Activated T-cell treated with anti-CD3 and anti-CD28 coated beads, Interleukin-2, amount 50 U/mL, for 24 hours (primary cell): ENCODE measurements at regions not wholly inside any gene's neighbourhood (a gene's known extent, or its start where the extent isn't known, plus 50 kb on each side); places are given as distances from the start of the nearest gene placed in this dataset.

Experiments
- DNase-seq: peaks from one replicate; pipeline ENCODE4 v3.0.0-alpha.2; 2020
- H3K27ac Mint-ChIP-seq: 2 replicates; pipeline ENCODE4 v1.8.0; 2020; ENCODE audit warnings: mild to moderate bottlenecking, mixed read lengths
- H3K27me3 Mint-ChIP-seq: 2 replicates; pipeline ENCODE4 v1.8.0; 2020; ENCODE audit warnings: mixed read lengths
- H3K36me3 Mint-ChIP-seq: 2 replicates; pipeline ENCODE4 v1.8.0; 2020; ENCODE audit warnings: low read depth, mixed read lengths
- H3K4me1 Mint-ChIP-seq: 2 replicates; pipeline ENCODE4 v1.8.0; 2020; ENCODE audit warnings: low read depth, mixed read lengths
- H3K4me3 Mint-ChIP-seq: 2 replicates; pipeline ENCODE4 v1.8.0; 2020; ENCODE audit warnings: mild to moderate bottlenecking, moderate library complexity, mixed read lengths
- H3K9me3 Mint-ChIP-seq: 2 replicates; pipeline ENCODE4 v1.8.0; 2020; ENCODE audit warnings: mixed read lengths

DNA sequence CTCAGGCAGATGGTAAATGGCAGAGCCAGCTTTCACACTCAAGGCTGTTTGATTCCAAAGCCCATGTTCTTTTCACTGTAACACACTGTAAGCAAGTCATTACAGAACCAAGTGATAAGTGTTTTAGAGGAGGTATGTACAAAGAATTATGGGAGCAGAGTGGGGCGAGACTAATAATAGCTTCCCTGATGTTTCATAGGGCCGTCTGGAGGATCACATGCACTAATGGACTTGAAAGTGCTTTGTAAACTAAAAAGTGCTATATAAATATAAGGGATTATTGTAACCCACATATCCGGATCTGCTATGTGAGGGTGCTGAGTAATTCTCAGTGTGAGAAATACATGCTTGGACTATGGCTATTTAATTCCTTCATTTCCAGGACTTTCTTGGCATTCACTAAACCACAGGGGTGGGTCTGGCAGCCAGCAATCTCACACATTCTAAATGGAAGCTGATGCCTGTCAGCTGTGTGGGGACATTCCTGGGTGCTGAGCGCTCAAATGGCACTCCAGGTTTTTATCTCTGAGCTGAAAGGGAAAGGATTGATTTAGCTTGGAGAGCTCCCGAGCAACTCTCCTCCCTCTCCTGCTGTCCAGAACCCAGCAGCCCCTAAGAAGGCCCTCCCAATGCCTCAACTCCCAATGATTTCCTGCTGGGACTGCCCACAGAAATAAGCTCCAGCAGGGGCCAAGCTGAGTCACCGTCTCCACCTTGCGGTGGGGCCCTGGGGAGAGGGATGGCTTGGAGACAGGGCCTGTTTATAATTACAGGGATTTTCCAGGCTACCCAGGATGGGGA, 222.8 kb downstream of the SOX11 start:
- Mint-ChIP-seq H3K9me3 (peaks cover 15% of the 10 kb centered on the region), H3K4me3 (no peak overlapping the region), H3K4me1 (no peaks in the 10 kb centered on the region), H3K27ac (no peak overlapping the region), H3K36me3 (no peaks in the 10 kb centered on the region), H3K27me3 (no peaks in the 10 kb centered on the region)
- DNase-seq, result no peak

DNA sequence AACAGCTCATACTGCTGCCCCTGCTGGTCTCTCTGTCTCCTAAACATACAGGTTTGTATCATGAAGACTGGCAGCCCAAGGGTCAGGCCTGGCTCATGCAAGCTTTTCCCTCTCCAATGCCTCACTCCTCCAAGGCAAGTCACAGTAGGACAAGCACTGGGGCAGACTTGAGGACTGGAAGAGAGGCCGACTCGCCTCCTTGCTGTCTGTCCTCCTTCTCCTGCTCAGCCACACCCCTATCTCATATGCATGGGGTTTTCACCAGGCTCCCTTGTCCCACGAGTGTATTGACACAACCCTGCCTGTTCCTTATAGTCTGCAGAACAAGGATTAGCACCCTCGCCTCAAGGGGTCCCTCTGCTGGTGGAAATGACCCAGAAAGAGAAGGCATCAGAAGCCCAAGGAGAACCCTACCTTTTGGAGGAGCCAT, 223.7 kb downstream of the SOX11 start:
- no peaks in the 10 kb centered on the region for H3K36me3 Mint-ChIP-seq
- no peak overlapping the region for H3K4me3 Mint-ChIP-seq
- no peak for DNase-seq
- peaks cover 15% of the 10 kb centered on the region for H3K9me3 Mint-ChIP-seq
- H3K4me1 Mint-ChIP-seq, result no peaks in the 10 kb centered on the region
- H3K27ac Mint-ChIP-seq, result no peak overlapping the region
- no peaks in the 10 kb centered on the region for H3K27me3 Mint-ChIP-seq

DNA sequence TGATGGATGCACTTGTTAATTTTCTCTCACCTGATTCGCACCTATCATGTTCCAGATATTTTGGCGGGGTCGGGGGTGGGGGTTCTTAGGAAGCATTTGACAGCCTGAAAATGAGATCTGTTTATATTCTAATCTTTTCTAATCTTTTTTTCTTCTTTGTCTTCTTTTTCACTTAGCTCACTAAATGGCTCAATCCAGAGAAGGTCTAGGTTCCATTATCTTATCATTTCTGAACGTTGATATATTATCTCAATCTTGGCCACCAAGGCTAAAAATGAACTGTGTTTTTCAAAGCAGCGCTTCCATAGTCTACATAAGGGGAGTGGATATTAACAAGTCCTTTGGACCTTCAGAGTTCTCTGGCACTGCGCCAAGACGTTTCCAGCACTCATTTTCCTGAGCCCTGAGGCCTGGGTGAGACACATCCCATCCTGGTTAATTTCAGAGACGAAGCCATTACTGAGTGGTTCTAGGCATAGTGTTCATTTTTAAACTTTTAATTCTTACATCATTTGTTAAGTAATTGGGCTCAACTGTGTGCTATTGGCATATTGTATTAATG, 229.0 kb downstream of the SOX11 start:
- no peak for DNase-seq
- no peaks in the 10 kb centered on the region for H3K36me3 Mint-ChIP-seq
- H3K4me1 Mint-ChIP-seq, result no peaks in the 10 kb centered on the region
- H3K4me3 Mint-ChIP-seq, result no peak overlapping the region
- no peaks in the 10 kb centered on the region for H3K27me3 Mint-ChIP-seq
- H3K27ac Mint-ChIP-seq, result no peak overlapping the region
- peaks cover 18% of the 10 kb centered on the region for H3K9me3 Mint-ChIP-seq

DNA sequence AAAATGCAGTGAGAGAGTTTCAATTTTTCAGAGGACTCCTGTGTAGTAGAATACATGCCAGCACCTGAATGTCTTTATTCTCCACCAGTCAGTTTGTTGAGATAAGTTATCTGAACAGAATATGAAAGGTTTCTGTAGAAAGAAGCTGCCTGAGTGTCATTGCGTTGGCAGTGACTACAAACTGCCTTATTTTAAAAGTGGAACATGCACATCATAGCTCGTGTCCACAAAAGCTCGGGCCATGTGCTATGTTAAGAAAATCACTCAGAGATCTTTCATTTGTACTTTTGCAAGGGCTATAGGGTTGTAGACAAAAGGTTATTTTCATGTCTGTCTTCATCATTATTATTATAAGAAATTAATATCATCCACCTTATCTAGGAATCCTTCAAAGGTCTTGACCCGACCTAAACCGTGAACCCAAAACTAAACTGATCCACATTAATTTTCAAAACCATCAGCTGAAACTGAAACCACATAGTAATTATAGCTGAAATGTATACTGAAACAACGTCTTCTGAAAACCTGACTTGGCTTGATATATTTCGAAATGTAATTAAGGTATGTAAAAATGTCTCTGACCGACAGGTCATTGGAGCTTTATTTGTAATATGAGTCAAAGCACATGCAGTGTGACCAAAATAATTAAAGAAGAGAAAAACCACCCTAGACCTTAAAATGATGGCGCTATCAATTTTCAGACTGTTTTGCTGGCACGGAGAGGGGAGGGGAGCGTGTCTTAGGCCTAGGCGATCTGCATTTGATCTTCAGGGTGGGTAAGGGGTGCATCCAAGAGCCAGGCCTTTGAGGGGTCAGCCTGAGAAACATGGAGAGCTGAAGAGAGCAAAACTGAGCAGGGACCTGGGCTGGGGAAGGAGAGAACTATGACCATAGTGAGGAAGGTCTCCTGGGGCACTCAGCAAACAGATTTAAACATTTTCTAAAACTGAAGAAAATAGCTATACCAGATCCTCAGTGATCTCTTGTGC, 232.1 kb downstream of the SOX11 start:
- Mint-ChIP-seq H3K27me3 (no peaks in the 10 kb centered on the region), H3K27ac (no peak overlapping the region), H3K4me3 (no peak overlapping the region), H3K36me3 (no peaks in the 10 kb centered on the region), H3K4me1 (no peaks in the 10 kb centered on the region), H3K9me3 (peaks cover 11% of the 10 kb centered on the region)
- DNase-seq, result no peak

DNA sequence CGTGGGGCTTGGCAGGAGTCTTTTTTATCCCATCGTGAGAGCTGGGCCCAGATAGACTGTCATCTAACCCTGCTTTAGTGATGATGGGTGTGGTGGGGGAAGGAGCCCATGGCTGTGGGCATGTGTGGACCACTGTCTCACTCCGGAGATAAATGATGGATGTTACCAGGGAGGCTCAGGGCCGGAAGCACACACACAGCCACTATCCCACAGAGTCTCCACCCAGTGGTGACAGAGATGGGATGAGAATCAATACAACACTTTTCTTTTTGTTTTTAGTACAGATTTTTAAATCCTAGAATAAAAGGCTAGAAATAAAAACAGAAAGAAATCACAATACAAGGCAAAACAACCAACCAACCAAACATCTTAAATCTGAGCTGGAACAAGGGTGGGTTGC, 233.4 kb downstream of the SOX11 start:
- Mint-ChIP-seq H3K27me3 (no peaks in the 10 kb centered on the region), H3K27ac (no peak overlapping the region), H3K4me3 (no peak overlapping the region), H3K36me3 (no peaks in the 10 kb centered on the region), H3K9me3 (peaks cover 15% of the 10 kb centered on the region), H3K4me1 (no peaks in the 10 kb centered on the region)
- DNase-seq, result no peak

DNA sequence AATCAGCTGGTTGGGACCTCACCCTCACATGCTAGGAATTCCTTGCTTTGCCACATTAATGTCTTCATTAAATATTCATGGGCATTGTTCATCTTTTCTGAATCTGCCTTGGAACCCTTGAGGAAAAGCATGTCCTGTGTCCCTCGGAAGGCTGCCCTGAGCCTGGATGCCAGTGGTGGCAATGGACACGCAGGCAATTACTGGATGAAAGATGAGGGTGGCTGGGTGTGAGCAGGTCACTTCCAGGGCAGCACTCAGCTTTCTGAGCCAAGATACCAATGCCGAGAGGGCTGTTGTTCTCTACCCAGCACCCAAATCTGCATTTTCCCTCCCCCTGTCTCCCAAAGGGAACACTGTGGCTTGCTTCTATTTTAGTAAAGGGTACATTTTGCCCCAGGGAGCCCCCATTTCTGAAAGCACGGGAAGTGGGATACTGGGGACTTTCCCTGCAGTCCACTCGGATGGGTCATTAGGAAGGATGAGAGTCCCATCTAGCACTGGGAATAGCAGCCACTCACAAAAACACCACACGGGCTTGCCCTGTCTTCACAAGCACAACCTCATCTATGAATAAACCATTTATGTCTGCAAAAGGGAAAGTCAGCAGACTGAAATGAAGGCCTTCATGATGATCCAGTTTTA, 234.8 kb downstream of the SOX11 start:
- no peaks in the 10 kb centered on the region for H3K36me3 Mint-ChIP-seq
- H3K27ac Mint-ChIP-seq, result no peak overlapping the region
- no peak overlapping the region for H3K4me3 Mint-ChIP-seq
- no peaks in the 10 kb centered on the region for H3K27me3 Mint-ChIP-seq
- H3K4me1 Mint-ChIP-seq, result no peaks in the 10 kb centered on the region
- peaks cover 15% of the 10 kb centered on the region for H3K9me3 Mint-ChIP-seq
- no peak for DNase-seq

DNA sequence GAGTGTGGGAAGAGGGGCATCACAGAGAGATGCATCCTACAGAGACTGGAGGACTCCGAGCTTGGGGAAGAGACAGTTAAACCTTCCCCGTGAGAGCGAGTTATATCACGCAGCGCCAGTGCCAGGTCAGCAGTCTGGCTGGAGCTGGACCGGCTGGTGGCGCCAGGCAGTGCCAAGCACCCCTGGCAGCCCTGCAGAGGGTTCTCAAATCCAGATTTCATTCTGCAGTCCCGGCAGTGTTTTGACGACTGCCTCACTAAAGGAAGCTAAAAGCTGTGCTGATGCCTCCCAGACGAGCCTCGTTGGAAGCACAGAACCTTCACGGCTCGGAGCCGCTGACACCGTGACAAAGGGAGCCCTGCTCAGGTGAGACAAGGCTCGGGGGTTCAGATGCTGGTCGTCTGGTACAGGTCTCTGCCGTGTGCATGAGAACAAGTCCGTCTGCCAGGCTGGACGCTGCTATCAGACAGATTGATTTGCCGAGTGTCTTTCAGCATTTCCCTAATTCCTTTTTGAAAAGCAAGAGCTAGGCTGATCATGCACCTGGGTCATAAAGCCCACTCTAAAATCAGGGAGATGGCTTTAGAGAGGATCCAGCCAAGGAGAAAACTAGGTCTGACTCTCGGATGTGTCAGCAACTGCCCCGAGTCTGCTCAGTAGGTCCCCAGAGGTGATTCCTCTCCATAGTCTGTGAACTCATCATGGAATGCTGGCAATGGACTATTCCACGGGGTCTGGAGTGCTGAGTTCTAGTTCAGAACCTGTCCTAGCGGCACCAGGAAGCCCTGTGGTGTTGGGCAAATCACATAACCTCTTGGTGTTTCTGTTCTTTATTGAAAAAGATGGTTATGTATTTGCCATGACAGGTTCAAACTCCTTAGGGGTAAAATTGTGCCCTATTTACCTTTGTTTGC, 240.6 kb downstream of the SOX11 start:
- Mint-ChIP-seq H3K36me3 (no peaks in the 10 kb centered on the region), H3K27ac (no peak overlapping the region), H3K4me3 (no peak overlapping the region), H3K9me3 (peaks cover 11% of the 10 kb centered on the region), H3K4me1 (no peaks in the 10 kb centered on the region), H3K27me3 (no peaks in the 10 kb centered on the region)
- no peak for DNase-seq

DNA sequence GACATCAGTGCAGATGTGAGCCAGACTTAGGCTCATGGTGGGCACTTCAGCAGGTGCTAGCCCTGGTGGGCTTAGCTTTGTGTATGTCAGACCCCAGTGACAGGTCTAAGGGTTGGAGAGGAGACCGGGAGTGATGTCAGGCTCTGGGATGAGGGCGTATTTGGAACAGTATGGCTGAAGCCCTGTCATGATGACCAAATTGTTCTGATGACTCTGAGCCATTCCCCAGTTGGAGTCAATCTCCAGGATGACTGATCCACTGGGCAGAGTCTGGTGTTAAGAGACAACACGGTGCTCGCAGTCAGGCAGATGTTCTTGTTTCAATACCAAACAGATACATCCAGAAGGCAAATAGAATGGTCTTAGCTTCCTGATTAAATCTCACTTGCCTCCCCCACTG, 241.5 kb downstream of the SOX11 start:
- no peak overlapping the region for H3K4me3 Mint-ChIP-seq
- H3K27me3 Mint-ChIP-seq, result no peaks in the 10 kb centered on the region
- no peak overlapping the region for H3K27ac Mint-ChIP-seq
- no peak for DNase-seq
- H3K36me3 Mint-ChIP-seq, result no peaks in the 10 kb centered on the region
- peaks cover 11% of the 10 kb centered on the region for H3K9me3 Mint-ChIP-seq
- no peaks in the 10 kb centered on the region for H3K4me1 Mint-ChIP-seq

DNA sequence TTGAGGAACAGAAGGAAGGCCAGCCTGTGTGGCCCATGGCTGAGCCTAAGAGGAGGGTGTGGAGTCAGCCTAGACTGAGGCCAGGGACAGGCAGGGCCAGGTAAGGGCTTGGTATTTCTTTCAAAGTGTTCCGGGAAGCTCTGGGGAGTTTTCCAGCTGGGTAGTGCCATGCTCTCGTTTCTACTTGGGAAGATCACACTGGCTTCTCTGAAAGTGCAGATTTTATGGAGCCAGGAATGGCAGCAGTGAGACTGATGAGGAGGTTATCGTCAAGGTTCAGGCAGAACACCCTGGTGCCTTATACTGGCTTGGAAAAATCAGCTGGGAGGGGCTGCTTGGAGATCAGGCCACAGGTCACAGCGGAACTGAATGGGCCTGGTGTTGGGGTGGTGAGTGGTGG, 245.1 kb downstream of the SOX11 start:
- no peaks in the 10 kb centered on the region for H3K4me1 Mint-ChIP-seq
- DNase-seq, result no peak
- peaks cover 3% of the 10 kb centered on the region for H3K9me3 Mint-ChIP-seq
- H3K4me3 Mint-ChIP-seq, result no peak overlapping the region
- H3K27ac Mint-ChIP-seq, result no peak overlapping the region
- H3K27me3 Mint-ChIP-seq, result no peaks in the 10 kb centered on the region
- H3K36me3 Mint-ChIP-seq, result no peaks in the 10 kb centered on the region

DNA sequence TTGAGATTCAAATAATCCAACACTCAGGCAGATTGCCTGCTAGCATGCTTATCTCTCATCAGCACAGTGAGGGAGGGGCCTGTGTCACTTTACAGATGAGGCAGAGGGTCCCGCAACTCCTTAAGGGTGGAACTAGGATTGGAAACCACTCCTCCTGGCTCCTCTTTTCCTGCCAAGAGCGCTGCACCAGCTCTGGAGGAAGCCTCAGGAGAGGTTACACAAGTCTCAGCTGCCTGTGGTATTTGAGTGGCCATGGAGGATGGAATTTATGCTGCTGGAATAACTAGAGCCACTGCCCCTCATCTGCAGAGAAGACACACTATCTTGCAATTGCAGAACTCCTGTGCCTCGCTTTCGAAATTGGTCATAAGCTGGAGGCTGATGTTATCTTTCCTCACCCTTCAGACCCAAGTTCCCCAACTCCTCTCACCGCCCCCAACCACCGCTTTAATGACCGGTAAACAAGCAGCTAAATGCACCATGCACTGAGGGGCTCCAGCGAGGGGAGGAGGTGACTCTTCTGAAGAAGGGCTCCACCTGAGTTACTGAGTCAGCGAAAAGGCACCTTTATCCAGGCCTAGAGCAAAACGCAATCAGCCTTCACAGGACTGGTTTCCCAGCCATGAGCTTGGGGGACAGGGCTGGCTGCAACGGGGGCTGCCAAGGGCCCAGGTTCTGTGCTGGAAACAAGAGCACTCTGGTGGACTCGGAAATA, 245.8 kb downstream of the SOX11 start:
- H3K27ac Mint-ChIP-seq, result no peak overlapping the region
- peaks cover 3% of the 10 kb centered on the region for H3K9me3 Mint-ChIP-seq
- no peak overlapping the region for H3K4me3 Mint-ChIP-seq
- H3K4me1 Mint-ChIP-seq, result no peaks in the 10 kb centered on the region
- DNase-seq, result no peak
- no peaks in the 10 kb centered on the region for H3K27me3 Mint-ChIP-seq
- H3K36me3 Mint-ChIP-seq, result no peaks in the 10 kb centered on the region

DNA sequence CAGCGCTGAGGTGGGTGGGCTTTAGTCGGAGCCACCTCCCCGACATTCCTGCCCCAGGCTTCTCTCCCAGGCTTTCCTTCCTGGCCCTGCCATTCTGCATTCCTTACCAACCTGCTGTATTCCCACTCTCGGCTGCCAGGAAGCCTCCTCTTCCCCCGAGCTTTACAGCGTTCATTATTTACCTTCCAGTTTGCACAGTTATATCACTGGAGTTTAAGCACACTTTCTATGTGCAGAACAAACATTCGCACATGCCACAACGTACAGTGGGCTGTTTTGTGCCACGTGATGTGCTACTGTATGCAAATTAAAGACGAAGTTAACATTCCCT, 246.3 kb downstream of the SOX11 start:
- no peak overlapping the region for H3K4me3 Mint-ChIP-seq
- H3K36me3 Mint-ChIP-seq, result no peaks in the 10 kb centered on the region
- H3K27me3 Mint-ChIP-seq, result no peaks in the 10 kb centered on the region
- peaks cover 7% of the 10 kb centered on the region for H3K9me3 Mint-ChIP-seq
- H3K27ac Mint-ChIP-seq, result no peak overlapping the region
- H3K4me1 Mint-ChIP-seq, result no peaks in the 10 kb centered on the region
- no peak for DNase-seq

DNA sequence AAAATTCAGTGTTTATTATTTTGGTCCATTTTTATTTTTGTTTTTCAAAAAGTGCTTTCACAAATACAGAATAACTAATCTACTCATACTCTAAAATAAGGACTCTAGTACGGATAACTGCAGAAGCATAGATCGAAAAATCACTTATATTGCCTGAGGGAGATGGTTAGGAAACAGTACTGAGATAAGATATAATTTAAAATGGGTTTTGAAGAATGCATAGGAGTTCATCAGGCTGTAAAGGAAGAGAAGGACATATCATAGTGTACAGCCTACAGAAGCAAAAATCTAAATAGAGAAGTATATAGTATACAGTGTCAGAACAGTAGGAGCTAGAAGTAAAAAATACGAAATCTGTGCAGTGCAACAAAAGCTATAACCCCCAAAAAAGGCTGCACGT, 247.4 kb downstream of the SOX11 start:
- no peaks in the 10 kb centered on the region for H3K4me1 Mint-ChIP-seq
- H3K27me3 Mint-ChIP-seq, result no peaks in the 10 kb centered on the region
- H3K9me3 Mint-ChIP-seq, result peaks cover 7% of the 10 kb centered on the region
- H3K36me3 Mint-ChIP-seq, result no peaks in the 10 kb centered on the region
- no peak for DNase-seq
- H3K4me3 Mint-ChIP-seq, result no peak overlapping the region
- H3K27ac Mint-ChIP-seq, result no peak overlapping the region
